ENCODE measurements at regions not wholly inside any gene's neighbourhood (a gene's known extent, or its start where the extent isn't known, plus 50 kb on each side); places are given as distances from the start of the nearest gene placed in this dataset.
A peak's percentile ranks its signal among the peaks of the same experiment; 100 is the strongest.

DNA sequence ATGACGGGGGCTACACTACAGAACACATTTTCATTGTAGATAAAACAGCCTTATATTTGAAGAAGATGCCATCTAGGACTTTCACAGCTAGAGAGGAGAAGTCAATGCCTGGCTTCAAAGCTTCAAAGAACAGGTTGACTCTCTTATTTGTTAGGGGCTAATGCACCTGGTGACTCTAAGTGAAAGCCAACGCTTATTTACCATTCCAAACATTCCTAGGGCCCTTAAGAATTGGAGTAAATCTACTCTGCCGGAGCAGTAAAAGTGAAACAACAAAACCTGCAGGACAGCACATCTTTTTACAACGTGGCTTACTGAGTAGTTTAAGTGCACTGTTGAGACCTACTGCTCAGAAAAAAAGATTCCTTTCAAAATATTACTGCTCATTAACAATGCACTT is 487.2 kb upstream of the SOX5 start:
- H3K79me2 ChIP-seq (ENCODE audit: control insufficient read depth, insufficient read depth, low read length, poor library complexity): no peaks in the 10 kb centered on the region
- H3K79me1 ChIP-seq (ENCODE audit: low read length): no peaks in the 10 kb centered on the region
- no peak overlapping the region for H3K27ac ChIP-seq (ENCODE audit: low read depth, low read length)
- H3K18ac ChIP-seq (ENCODE audit: low read length): no peak overlapping the region
- no peak overlapping the region for H2BK12ac ChIP-seq (ENCODE audit: low read length)
- H3K4ac ChIP-seq (ENCODE audit: low read depth, low read length): no peak overlapping the region
- no peak overlapping the region for H2AK5ac ChIP-seq (ENCODE audit: low read length)
- no peaks in the 10 kb centered on the region for H3K27me3 ChIP-seq (ENCODE audit: insufficient read depth, low read length)
- no peak overlapping the region for H4K12ac ChIP-seq (ENCODE audit: low read depth, low read length)
- DNase-seq: no peak
- H3K9ac ChIP-seq (ENCODE audit: low read length): no peak overlapping the region
- no peaks in the 10 kb centered on the region for H3K4me1 ChIP-seq (ENCODE audit: control insufficient read depth in 1 of 2, insufficient read depth in 2 of 2, low read length in 2 of 2)
- WGBS (ENCODE audit: extremely low coverage, insufficient coverage, insufficient read length): no CpG with 5 or more reads among the region's 4 CpGs
- no peak overlapping the region for H4K8ac ChIP-seq (ENCODE audit: low read depth, low read length)
- H3K36me3 ChIP-seq (ENCODE audit: control insufficient read depth in 1 of 2, insufficient read depth in 2 of 2, low read length in 2 of 2): no peaks in the 10 kb centered on the region
- H3K14ac ChIP-seq (ENCODE audit: low read length): no peak overlapping the region
- no peak overlapping the region for H2BK120ac ChIP-seq (ENCODE audit: insufficient read depth, low read length, poor library complexity)
- H3K9me3 ChIP-seq (ENCODE audit: insufficient read depth, low read depth, low read length): no peaks in the 10 kb centered on the region
- no peak overlapping the region for H3K4me3 ChIP-seq (ENCODE audit: low read depth, low read length)
- H4K91ac ChIP-seq (ENCODE audit: low read depth, low read length): no peak overlapping the region
- no peak overlapping the region for H3K4me2 ChIP-seq (ENCODE audit: low read length)
- H2BK5ac ChIP-seq (ENCODE audit: low read depth, low read length, poor library complexity): no peak overlapping the region
- H2AFZ ChIP-seq (ENCODE audit: insufficient read depth, low read length, poor library complexity): no peak overlapping the region
- H3K23ac ChIP-seq (ENCODE audit: low read length): no peak overlapping the region

DNA sequence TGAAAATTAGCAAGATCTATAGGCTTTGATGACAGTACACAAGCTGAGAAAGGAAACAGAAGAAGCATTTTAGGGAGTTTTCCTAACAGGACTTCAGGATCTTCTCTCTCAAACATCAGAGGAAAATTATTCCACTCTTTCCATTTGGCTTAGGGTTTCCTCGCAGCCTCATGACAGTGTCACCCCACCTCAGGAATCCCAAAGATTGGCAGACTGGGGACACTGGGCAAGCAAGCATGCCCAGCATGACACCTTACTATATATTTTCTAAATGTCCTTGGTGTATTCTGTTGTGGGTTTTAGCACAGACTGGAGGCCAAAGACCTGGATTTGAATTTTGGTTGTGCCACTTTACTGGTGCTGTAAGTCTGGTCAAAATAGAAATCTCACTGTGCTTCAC is 482.4 kb upstream of the SOX5 start:
- H2BK12ac ChIP-seq (ENCODE audit: low read length): no peak overlapping the region
- no CpG with 5 or more reads among the region's 1 CpG for WGBS (ENCODE audit: extremely low coverage, insufficient coverage, insufficient read length)
- no peak for DNase-seq
- H3K4ac ChIP-seq (ENCODE audit: low read depth, low read length): no peak overlapping the region
- H3K36me3 ChIP-seq (ENCODE audit: control insufficient read depth in 1 of 2, insufficient read depth in 2 of 2, low read length in 2 of 2): no peaks in the 10 kb centered on the region
- H4K12ac ChIP-seq (ENCODE audit: low read depth, low read length): no peak overlapping the region
- H3K4me3 ChIP-seq (ENCODE audit: low read depth, low read length): no peak overlapping the region
- H3K18ac ChIP-seq (ENCODE audit: low read length): no peak overlapping the region
- no peak overlapping the region for H3K27ac ChIP-seq (ENCODE audit: low read depth, low read length)
- no peaks in the 10 kb centered on the region for H3K9me3 ChIP-seq (ENCODE audit: insufficient read depth, low read depth, low read length)
- no peaks in the 10 kb centered on the region for H3K79me1 ChIP-seq (ENCODE audit: low read length)
- H4K8ac ChIP-seq (ENCODE audit: low read depth, low read length): no peak overlapping the region
- H3K79me2 ChIP-seq (ENCODE audit: control insufficient read depth, insufficient read depth, low read length, poor library complexity): no peaks in the 10 kb centered on the region
- H3K9ac ChIP-seq (ENCODE audit: low read length): no peak overlapping the region
- no peaks in the 10 kb centered on the region for H3K4me1 ChIP-seq (ENCODE audit: control insufficient read depth in 1 of 2, insufficient read depth in 2 of 2, low read length in 2 of 2)
- H2BK5ac ChIP-seq (ENCODE audit: low read depth, low read length, poor library complexity): no peak overlapping the region
- H2AK5ac ChIP-seq (ENCODE audit: low read length): no peak overlapping the region
- no peak overlapping the region for H3K14ac ChIP-seq (ENCODE audit: low read length)
- no peak overlapping the region for H3K23ac ChIP-seq (ENCODE audit: low read length)
- H2BK120ac ChIP-seq (ENCODE audit: insufficient read depth, low read length, poor library complexity): no peak overlapping the region
- H2AFZ ChIP-seq (ENCODE audit: insufficient read depth, low read length, poor library complexity): no peak overlapping the region
- no peaks in the 10 kb centered on the region for H3K27me3 ChIP-seq (ENCODE audit: insufficient read depth, low read length)
- H3K4me2 ChIP-seq (ENCODE audit: low read length): no peak overlapping the region
- no peak overlapping the region for H4K91ac ChIP-seq (ENCODE audit: low read depth, low read length)

DNA sequence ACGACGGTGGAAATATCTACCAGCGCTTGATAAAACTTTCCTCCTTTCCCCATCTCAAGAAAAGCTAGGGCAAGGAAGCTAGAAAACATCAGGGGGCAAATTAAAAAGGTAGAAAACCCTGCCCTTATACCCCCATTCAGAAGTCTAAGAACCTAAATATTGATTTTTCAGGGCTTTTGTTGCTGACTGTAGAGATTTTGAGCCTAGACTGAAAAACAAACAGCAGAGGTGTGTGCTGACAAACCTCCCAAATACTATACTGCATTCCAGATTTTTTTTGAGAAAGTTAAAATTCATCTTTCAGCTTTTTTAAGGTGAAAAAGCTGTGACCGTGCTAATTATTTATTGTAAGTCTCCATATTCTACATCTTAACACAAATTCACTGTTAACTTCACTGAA is 478.3 kb upstream of the SOX5 start:
- no peak overlapping the region for H3K4me2 ChIP-seq (ENCODE audit: low read length)
- H3K27me3 ChIP-seq (ENCODE audit: insufficient read depth, low read length): no peaks in the 10 kb centered on the region
- no peak for DNase-seq
- H3K4ac ChIP-seq (ENCODE audit: low read depth, low read length): no peak overlapping the region
- no peak overlapping the region for H3K14ac ChIP-seq (ENCODE audit: low read length)
- H3K9me3 ChIP-seq (ENCODE audit: insufficient read depth, low read depth, low read length): no peaks in the 10 kb centered on the region
- no peak overlapping the region for H2AK5ac ChIP-seq (ENCODE audit: low read length)
- no peak overlapping the region for H3K4me3 ChIP-seq (ENCODE audit: low read depth, low read length)
- H2BK5ac ChIP-seq (ENCODE audit: low read depth, low read length, poor library complexity): no peak overlapping the region
- no peak overlapping the region for H3K9ac ChIP-seq (ENCODE audit: low read length)
- H3K27ac ChIP-seq (ENCODE audit: low read depth, low read length): no peak overlapping the region
- no peak overlapping the region for H4K8ac ChIP-seq (ENCODE audit: low read depth, low read length)
- no peak overlapping the region for H4K12ac ChIP-seq (ENCODE audit: low read depth, low read length)
- H2BK12ac ChIP-seq (ENCODE audit: low read length): no peak overlapping the region
- H2AFZ ChIP-seq (ENCODE audit: insufficient read depth, low read length, poor library complexity): no peak overlapping the region
- no peak overlapping the region for H4K91ac ChIP-seq (ENCODE audit: low read depth, low read length)
- H3K79me1 ChIP-seq (ENCODE audit: low read length): no peaks in the 10 kb centered on the region
- no peak overlapping the region for H3K18ac ChIP-seq (ENCODE audit: low read length)
- no peak overlapping the region for H3K23ac ChIP-seq (ENCODE audit: low read length)
- WGBS (ENCODE audit: extremely low coverage, insufficient coverage, insufficient read length): no CpG with 5 or more reads among the region's 4 CpGs
- no peaks in the 10 kb centered on the region for H3K36me3 ChIP-seq (ENCODE audit: control insufficient read depth in 1 of 2, insufficient read depth in 2 of 2, low read length in 2 of 2)
- H2BK120ac ChIP-seq (ENCODE audit: insufficient read depth, low read length, poor library complexity): no peak overlapping the region
- H3K4me1 ChIP-seq (ENCODE audit: control insufficient read depth in 1 of 2, insufficient read depth in 2 of 2, low read length in 2 of 2): no peaks in the 10 kb centered on the region
- H3K79me2 ChIP-seq (ENCODE audit: control insufficient read depth, insufficient read depth, low read length, poor library complexity): no peaks in the 10 kb centered on the region

DNA sequence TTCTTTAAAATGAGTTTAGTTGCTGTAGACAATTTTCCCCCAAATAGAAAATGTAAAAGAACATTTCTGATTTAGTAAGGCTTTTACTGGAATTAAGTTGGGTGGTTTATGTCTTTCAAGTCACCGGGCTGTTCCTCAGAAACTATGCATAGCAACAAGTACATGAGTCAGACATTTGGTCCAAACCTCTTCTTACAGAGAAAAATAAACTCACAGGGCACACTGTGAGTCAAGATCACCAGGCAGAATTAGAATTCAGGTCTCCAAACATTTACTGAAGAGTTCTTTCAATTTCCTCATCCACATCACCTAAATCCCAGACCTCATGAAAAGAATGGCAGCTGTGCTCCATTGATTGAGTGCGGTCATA is 476.1 kb upstream of the SOX5 start:
- no peak overlapping the region for H4K8ac ChIP-seq (ENCODE audit: low read depth, low read length)
- no peak overlapping the region for H2BK120ac ChIP-seq (ENCODE audit: insufficient read depth, low read length, poor library complexity)
- no peak overlapping the region for H3K4ac ChIP-seq (ENCODE audit: low read depth, low read length)
- no peak overlapping the region for H4K12ac ChIP-seq (ENCODE audit: low read depth, low read length)
- no peaks in the 10 kb centered on the region for H3K79me1 ChIP-seq (ENCODE audit: low read length)
- H3K79me2 ChIP-seq (ENCODE audit: control insufficient read depth, insufficient read depth, low read length, poor library complexity): no peaks in the 10 kb centered on the region
- H2AK5ac ChIP-seq (ENCODE audit: low read length): no peak overlapping the region
- no peak overlapping the region for H2AFZ ChIP-seq (ENCODE audit: insufficient read depth, low read length, poor library complexity)
- no peak overlapping the region for H3K14ac ChIP-seq (ENCODE audit: low read length)
- no peak overlapping the region for H2BK5ac ChIP-seq (ENCODE audit: low read depth, low read length, poor library complexity)
- no peaks in the 10 kb centered on the region for H3K4me1 ChIP-seq (ENCODE audit: control insufficient read depth in 1 of 2, insufficient read depth in 2 of 2, low read length in 2 of 2)
- H2BK12ac ChIP-seq (ENCODE audit: low read length): no peak overlapping the region
- H3K9me3 ChIP-seq (ENCODE audit: insufficient read depth, low read depth, low read length): no peaks in the 10 kb centered on the region
- DNase-seq: peak in 1 of 2 donors; percentile 4
- no peak overlapping the region for H3K4me3 ChIP-seq (ENCODE audit: low read depth, low read length)
- no peak overlapping the region for H3K18ac ChIP-seq (ENCODE audit: low read length)
- no peak overlapping the region for H3K27ac ChIP-seq (ENCODE audit: low read depth, low read length)
- no CpG with 5 or more reads among the region's 2 CpGs for WGBS (ENCODE audit: extremely low coverage, insufficient coverage, insufficient read length)
- H3K9ac ChIP-seq (ENCODE audit: low read length): no peak overlapping the region
- no peak overlapping the region for H4K91ac ChIP-seq (ENCODE audit: low read depth, low read length)
- H3K4me2 ChIP-seq (ENCODE audit: low read length): no peak overlapping the region
- no peaks in the 10 kb centered on the region for H3K27me3 ChIP-seq (ENCODE audit: insufficient read depth, low read length)
- H3K36me3 ChIP-seq (ENCODE audit: control insufficient read depth in 1 of 2, insufficient read depth in 2 of 2, low read length in 2 of 2): no peaks in the 10 kb centered on the region
- no peak overlapping the region for H3K23ac ChIP-seq (ENCODE audit: low read length)

All from trophoblast cell (in vitro differentiated cells and primary cell).